ENCODE measurements at regions not wholly inside any gene's neighbourhood (a gene's known extent, or its start where the extent isn't known, plus 50 kb on each side); places are given as distances from the start of the nearest gene placed in this dataset.
"Not testable (repeated sequence)": the region's sequence is repeated elsewhere in the genome, so short reads cannot be mapped to it uniquely, and the experiment has no call there.

- DNase-seq: no peak
These were observed 586.5 kb downstream of the SLITRK5 start for GRCh38 chr13:88257706-88258105.

- DNase-seq: no peak
These were observed 592.6 kb downstream of the SLITRK5 start for GRCh38 chr13:88263808-88264207.

DNA sequence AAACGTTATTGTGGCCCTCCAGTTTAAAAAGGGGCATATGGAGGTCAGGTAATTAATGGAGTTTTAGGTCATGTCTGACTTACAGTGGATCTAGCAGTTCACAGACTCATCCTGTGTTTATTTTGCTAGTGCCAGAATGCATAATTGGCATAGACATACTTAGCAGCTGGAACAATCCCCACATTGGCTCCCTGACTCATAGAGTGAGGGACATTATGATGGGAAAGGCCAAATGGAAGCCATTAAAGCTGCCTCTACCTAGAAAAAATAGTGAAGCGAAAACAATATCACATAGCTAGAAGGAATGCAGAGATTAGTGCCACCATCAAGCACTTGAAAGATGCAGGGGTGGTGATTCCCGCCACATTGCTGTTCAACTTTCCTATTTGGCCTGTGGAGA lies 610.7 kb downstream of the SLITRK5 start:
- no peak for DNase-seq

GRCh38 chr13:88285329-88285728 lies 614.2 kb downstream of the SLITRK5 start:
- no peak for DNase-seq

DNA sequence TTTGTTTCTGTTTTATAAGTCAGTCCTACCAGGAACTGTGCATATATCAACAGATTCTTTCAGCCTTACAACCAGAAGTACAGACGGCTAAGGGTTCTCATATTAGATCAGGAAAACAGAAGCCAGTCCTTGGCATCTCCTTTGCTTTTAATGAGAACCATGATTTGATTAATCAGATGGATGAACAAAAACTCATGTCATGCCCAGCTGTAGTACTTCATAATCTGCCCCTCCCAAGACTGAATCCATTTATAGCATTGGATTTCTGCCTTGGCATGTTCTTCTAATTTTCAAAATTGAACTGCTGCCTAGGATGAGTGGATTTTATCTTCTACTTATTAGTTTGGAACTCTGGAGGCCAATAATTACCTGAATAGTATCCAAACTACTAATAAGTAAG lies 617.2 kb downstream of the SLITRK5 start:
- DNase-seq: no peak

DNA sequence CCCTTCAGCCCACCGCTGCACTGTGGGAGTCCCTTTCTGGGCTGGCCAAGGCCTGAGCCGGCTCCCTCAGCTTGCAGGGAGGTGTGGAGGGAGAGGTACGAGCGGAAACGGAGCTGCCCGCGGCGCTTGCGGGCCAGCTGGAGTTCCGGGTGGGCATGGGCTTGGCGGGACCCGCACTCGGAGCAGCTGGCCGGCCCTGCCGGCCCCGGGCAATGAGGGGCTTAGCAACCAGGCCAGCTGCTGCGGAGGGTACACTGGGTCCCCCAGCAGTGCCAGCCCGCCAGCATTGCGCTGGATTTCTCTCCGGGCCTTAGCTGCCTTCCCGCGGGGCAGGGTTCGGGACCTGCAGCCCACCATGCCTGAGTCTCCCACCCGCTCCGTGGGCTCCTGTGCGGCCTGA lies 620.6 kb downstream of the SLITRK5 start:
- not testable (repeated sequence) for DNase-seq

- no peak for DNase-seq
These were observed 623.2 kb downstream of the SLITRK5 start for GRCh38 chr13:88294368-88294767.

DNA sequence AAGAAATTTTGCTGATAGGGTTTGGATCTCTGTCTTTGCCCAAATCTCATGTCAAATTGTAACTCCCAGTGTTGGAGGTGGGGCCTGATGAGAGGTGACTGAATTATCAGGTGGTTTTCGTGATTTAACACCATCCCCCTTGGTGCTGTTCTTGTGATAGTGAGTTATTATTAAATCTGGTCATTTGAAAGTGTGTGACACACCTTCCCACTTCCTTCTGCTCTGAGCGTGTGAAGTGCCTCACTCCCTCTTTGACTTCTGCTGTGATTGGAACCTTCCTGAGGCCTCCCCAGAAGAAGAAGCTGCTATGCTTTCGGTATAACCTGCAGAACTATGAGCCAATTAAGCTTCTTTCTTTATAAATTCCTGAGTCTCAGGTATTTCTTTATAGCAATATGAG lies 632.0 kb downstream of the SLITRK5 start:
- DNase-seq: no peak

GRCh38 chr13:88303605-88304004 lies 632.4 kb downstream of the SLITRK5 start:
- no peak for DNase-seq

DNA sequence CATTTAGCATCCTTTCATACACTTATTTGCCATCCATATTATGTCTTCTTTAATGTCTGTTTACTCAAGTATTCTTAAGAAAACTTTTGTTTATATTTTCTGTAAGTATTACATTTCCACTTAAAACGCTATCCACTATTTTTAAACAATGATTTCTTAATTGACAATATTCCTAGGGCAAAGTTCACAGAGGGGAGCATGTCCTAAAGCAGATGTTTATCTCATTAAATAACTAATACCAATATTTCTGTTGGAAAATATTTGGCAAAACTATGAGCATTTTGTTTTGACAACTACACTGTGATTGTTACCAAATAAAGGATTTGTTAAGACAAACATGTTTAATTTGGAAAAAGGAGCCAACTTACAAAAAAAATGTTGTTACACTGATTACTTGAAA lies 643.3 kb downstream of the SLITRK5 start:
- DNase-seq: no peak

DNA sequence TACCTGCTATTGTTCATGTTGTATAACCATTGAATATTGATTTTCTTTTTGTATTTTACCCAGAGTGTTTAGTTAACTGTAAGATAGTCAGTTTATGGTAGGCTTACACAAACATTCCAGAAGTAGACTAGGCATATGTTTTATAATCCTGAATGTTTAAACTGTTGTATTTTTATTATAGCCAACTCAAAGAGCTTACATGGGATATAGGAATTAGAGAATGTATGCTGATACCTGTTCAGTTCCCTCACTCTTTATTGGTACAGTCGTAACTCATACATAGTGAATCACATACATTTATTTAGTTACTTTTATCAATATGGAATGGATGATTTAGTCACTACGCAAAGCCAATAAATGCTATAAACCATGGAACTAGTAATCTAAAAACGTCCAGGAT lies 657.9 kb downstream of the SLITRK5 start:
- DNase-seq: no peak

DNA sequence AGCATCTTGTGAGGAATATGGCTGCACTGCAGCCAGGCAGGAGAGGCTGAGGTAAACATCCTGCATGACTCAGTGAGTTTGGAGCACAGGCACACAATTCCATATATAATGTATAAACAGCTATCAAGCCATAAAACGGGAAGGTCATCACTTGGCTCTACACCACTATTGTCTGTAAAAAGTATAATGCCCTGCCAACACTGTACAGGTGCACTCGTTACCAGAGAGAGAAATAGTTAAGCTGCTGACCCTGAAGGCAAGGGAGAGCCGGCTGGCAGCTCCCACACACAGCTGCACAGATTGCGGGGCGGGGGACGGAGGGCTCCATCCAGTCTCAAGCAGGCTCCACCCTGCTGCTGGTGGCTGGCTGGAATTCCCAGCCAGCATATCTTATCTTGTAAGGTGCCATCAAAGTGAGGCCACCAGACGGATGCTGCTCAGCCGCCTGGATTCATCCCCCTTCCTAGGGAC lies 668.1 kb downstream of the SLITRK5 start:
- DNase-seq: no peak

DNA sequence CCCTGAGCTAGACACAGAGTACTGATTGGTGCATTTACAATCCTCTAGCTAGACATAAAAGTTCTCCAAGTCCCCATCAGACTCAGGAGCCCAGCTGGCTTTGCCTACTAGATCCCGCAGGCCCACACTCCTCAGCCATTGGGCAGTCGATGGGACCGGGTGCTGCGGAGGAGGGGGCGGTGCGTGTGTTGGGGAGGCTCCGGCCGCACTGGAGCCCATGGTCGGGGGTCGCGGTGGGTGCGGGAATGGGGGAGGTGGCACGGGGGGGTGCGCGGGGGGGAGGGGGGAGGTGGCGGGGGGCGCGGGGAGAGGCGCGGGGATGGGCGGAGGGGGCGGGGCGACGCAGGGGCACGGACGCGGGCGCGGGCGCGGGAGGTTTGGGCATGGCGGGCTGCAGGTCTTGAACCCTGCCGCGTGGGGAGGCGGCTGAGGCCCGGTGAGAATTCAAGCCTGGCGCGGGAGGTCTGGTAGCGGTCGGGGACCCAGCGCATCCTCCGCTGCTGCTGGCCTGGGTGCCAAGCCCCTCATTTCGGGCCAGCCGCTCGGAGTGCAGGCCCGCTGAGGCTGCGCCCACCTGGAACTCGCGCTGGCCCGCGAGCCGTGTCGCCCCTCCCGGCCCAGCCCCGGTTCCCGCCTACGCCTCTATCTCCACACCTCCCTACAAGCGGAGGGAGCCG lies 674.1 kb downstream of the SLITRK5 start:
- DNase-seq: no peak

GRCh38 chr13:88360761-88361160 lies 689.6 kb downstream of the SLITRK5 start:
- no peak for DNase-seq

- no peak for DNase-seq
These were observed 698.7 kb downstream of the SLITRK5 start for GRCh38 chr13:88369866-88370265.

DNA sequence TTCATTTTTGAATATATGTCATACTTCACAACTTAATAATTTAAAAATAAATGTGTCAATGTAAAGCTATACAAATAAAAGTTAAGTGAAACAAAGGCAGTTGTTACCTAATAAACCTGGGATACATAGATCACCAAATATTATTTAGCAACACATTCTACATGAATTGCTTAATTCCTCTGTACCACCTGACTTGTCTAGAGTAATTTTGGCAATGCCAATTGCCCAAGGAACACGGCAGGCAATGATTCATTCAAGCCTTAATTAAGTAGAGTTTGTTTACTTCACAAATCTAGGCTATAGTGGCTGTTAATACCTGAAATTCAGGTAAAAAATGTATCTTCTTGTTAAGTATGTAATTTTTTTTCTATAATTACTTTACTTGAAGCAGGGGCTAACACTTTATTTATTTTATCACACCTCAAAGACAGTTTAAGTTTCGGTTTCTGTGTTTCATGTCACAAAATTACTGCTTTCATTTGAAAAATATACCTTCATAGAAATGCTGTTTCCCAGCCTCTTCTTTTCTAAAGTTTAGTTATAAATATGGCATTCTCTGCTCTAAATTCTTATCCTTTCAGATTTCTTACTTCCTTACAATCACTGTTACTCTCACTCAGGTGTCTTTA lies 705.7 kb downstream of the SLITRK5 start:
- DNase-seq: no peak

DNA sequence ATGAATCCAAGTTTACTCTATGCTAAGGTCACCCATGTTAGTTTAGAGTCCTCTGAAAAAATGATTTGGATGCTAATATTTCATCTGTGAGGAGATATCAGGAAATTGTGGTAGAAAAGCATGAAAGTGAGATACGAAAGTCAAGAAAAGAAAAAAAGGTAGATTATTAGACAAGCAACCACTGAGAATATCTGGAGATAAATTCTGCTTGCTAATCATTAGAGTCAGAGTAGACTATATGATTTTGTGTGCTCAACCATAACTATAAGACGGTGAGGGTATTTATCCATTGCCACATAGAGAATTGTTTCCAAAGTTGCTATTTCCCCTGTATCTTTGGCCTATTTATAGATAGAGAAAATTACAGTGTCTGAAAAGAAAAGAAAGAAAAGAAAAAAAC lies 706.7 kb downstream of the SLITRK5 start:
- DNase-seq: no peak

DNA sequence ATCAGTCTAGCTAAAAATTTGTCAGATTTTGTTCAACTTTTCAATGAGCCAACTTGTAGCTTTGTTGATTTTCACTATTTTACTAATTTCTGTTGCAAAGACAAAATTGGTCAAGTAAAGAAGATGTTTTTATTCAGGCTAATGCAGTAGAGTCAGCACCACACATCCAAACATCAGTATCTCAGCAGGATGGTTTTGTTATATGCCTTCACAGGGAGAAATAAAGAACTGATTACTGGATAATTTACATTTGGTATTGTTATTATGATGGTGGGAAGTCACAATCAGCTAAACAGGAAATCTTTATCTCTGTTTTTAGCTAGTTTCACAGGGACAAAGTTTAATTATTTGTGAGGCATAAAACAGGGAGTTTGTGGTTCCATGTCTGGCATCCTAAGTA lies 713.4 kb downstream of the SLITRK5 start:
- no peak for DNase-seq

- DNase-seq: no peak
These were observed 724.6 kb downstream of the SLITRK5 start for GRCh38 chr13:88395804-88396203.

DNA sequence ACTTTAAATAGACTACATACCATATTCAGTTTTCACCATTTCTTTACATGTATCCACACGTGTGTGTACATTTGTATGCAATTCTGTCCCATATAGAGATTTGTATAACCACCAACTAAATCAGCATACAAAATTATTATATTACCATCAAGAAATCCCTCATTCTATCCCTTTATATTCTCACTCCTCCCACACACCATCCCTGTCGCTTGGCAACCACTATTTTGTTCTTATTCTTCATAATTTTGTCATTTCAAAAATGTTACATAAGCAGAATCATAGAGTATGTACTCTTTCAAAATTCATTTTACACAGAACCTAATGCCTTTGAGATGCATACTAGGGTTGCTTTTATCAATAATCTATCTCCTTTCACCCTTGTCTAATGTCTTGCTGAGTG lies 740.5 kb downstream of the SLITRK5 start:
- no peak for DNase-seq

DNA sequence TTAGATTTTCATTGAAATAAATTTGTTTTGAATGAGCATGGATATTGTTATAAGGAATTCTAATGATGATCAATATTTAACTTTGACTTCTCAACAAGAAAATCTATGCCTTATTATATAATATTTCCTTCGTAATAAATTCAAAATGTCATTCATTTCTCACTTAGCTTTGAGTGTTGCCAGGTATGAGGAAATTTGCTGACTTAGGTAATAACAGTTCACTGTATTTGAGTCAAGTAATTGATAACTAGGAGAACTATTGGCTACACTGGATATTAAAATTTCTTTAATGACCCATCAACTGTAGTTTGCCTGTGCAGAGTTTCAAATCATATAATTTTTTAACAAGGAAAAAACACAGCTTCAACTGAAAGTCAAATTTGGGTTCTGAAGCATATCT lies 746.6 kb downstream of the SLITRK5 start:
- DNase-seq: no peak

DNA sequence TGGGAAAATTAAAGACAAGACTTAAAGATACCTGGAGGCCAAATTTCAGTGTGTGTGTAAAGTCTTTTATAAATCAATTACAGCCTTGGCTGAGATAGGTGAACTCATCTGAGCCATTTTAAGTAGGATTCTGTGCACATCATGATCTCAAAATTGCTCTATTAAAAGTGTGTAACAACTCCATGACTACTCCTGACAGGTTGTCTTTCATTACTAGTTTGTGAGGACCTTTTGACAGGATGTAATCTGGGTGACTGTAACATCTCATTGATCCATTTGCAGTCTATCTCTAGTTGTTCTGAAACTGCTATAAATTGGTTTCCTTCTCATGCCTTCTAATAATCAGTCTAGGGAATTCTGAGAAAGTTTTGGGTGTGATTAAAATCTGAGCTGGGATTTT lies 753.3 kb downstream of the SLITRK5 start:
- DNase-seq: no peak

- DNase-seq: no peak
These were observed 755.5 kb downstream of the SLITRK5 start for GRCh38 chr13:88426661-88427060.

GRCh38 chr13:88429862-88430261 lies 758.7 kb downstream of the SLITRK5 start:
- no peak for DNase-seq

GRCh38 chr13:88434953-88435352 lies 763.8 kb downstream of the SLITRK5 start:
- DNase-seq: no peak

All from DMS79 treated with DMSO at 0.1 percent for 48 hours (cell line).